ENCODE measurements at regions not wholly inside any gene's neighbourhood (a gene's known extent, or its start where the extent isn't known, plus 50 kb on each side); places are given as distances from the start of the nearest gene placed in this dataset.

DNA sequence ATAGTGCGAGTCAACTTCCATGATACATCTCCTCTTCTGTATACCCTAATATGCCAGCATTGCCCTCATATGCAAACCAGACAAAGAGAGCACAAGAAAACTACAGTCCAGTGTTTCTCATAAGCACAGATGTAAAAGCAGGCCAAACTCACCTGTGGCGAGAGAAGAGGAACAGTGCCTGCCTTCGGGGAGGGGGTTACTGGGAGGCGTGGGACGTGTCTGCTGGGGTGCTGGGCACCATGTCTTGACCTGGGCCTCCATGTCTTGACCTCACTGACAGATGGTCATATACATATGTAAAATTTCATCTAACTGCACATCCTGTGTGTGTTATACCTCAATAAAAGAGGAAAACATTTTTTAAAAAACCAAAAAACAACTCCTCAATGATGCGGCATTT is 159.3 kb upstream of the PPP1R26 start:
- Histone ChIP-seq H3K4me3 (no peak overlapping the region), H3K27ac (no peak overlapping the region)
- TF ChIP-seq, protein P1, sequence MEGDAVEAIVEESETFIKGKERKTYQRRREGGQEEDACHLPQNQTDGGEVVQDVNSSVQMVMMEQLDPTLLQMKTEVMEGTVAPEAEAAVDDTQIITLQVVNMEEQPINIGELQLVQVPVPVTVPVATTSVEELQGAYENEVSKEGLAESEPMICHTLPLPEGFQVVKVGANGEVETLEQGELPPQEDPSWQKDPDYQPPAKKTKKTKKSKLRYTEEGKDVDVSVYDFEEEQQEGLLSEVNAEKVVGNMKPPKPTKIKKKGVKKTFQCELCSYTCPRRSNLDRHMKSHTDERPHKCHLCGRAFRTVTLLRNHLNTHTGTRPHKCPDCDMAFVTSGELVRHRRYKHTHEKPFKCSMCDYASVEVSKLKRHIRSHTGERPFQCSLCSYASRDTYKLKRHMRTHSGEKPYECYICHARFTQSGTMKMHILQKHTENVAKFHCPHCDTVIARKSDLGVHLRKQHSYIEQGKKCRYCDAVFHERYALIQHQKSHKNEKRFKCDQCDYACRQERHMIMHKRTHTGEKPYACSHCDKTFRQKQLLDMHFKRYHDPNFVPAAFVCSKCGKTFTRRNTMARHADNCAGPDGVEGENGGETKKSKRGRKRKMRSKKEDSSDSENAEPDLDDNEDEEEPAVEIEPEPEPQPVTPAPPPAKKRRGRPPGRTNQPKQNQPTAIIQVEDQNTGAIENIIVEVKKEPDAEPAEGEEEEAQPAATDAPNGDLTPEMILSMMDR (IDR thresholded peaks at IDR 0.05), result no peak
- peak; percentile 55 for DNase-seq (ENCODE audit: low spot score)

DNA sequence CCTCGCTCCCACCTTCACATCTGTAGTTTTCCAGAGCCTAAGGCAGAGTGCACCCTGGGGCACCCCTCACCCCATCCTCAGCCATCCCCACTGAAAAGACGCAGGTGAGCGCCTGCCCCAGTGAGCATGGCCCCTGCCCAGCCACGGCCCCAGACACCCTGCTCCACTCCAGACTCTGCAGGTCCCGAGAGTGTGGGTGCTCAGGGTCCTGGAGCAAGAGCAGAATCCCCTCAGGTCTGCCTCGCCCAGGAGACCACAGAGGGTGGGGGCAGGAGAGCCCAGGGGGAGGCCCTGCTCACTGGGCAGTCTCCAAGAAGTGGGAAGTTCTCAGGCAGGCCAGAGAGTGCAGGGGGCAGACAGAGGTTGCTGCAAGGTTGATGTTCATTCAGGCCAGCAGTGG is 158.6 kb upstream of the PPP1R26 start:
- TF ChIP-seq, protein P1 (IDR thresholded peaks at IDR 0.05), result no peak
- DNase-seq (ENCODE audit: low spot score), result peak; percentile 56
- Histone ChIP-seq H3K4me3 (no peak overlapping the region), H3K27ac (no peak overlapping the region)

DNA sequence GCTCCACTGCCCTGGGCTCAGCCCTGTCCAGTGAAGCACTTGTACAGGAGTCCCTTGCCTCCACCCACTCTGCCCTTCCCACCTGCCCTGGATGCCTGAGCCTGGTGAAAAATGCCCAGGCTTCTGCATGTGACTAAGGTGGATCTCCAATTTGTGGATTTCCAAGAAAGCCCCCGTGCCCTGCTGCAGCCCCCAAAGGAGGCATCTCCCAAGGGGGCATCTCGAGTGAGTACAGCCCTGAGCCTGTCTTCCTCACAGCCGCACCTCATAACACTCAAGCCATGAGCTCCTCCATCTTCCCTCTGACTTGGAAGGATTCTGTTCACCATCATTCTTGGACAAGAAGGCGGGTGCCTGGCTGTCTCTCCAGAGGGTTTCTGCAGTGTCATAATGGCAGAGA is 158.0 kb upstream of the PPP1R26 start:
- Histone ChIP-seq H3K27ac (no peak overlapping the region), H3K4me3 (no peak overlapping the region)
- peak; percentile 26 for DNase-seq (ENCODE audit: low spot score)
- TF ChIP-seq, protein P1 (IDR thresholded peaks at IDR 0.05), result no peak

DNA sequence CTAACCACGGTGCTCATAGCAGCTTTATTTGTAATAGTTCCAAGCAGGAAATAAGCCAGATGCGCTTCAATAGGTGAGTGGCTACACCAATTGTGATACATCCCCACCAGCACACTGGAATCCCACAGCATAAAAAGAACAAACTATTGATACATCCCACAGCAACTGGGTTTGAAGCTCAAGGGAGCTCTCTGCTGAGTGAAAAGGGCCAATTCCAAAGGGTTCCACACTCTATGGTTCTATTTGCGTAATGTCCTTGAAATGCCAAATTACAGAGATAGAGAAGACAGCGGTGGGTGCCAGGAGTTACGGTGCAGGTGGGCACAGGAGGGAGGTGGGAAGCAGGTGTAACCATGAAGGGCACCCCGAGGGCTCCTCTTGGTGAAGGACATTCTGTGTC is 155.3 kb upstream of the PPP1R26 start:
- Histone ChIP-seq H3K4me3 (no peak overlapping the region), H3K27ac (no peak overlapping the region)
- TF ChIP-seq, protein P1 (IDR thresholded peaks at IDR 0.05), result no peak
- DNase-seq (ENCODE audit: low spot score), result no peak

DNA sequence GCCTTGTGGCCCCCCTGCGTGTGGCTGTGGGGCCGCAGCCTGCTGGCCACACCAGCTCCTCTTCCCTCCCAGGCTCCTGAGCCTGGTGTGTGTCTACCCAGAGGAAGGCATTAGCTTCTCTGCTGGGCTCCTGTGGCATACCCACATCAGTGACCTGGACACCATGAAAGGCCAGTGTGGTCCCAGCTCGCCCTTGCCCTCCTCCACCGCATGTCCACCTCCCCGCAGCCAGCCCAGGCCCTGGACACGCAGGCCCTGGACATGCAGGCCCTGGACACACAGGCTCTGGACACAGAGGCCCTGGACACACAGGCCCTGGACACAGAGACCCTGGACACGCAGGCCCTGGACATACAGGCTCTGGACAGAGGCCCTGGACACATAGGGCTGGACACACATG is 153.4 kb upstream of the PPP1R26 start:
- DNase-seq (ENCODE audit: low spot score), result peak; percentile 65
- Histone ChIP-seq H3K4me3 (no peak overlapping the region), H3K27ac (no peak overlapping the region)
- TF ChIP-seq, protein P1 (IDR thresholded peaks at IDR 0.05), result no peak

DNA sequence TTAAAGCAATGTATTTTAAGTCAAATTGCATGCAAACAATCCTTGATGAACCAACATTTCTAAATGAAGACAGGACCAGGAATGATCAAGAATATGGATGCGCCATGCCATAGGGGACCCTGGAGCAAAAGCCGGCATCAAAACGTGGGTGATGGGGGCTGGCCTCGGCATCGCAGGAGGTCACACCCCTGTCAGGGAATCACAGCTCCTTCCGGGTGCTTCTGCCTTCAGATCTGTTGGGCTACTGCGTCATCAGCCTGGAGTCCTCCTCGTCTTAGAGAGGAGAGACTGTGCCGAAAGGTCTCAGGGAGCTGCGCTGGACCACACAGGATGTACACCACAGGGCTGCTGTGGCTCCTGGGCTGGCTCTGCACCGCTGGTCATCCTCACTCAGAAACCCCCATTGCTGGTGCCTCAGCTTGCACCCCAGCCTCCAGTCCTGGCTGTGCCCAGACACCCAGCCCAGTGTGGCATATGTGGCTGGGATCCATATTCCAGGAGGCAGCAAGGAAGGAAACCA is 152.9 kb upstream of the PPP1R26 start:
- Histone ChIP-seq H3K4me3 (no peak overlapping the region), H3K27ac (no peak overlapping the region)
- TF ChIP-seq, protein P1 (IDR thresholded peaks at IDR 0.05), result no peak
- DNase-seq (ENCODE audit: low spot score), result no peak

DNA sequence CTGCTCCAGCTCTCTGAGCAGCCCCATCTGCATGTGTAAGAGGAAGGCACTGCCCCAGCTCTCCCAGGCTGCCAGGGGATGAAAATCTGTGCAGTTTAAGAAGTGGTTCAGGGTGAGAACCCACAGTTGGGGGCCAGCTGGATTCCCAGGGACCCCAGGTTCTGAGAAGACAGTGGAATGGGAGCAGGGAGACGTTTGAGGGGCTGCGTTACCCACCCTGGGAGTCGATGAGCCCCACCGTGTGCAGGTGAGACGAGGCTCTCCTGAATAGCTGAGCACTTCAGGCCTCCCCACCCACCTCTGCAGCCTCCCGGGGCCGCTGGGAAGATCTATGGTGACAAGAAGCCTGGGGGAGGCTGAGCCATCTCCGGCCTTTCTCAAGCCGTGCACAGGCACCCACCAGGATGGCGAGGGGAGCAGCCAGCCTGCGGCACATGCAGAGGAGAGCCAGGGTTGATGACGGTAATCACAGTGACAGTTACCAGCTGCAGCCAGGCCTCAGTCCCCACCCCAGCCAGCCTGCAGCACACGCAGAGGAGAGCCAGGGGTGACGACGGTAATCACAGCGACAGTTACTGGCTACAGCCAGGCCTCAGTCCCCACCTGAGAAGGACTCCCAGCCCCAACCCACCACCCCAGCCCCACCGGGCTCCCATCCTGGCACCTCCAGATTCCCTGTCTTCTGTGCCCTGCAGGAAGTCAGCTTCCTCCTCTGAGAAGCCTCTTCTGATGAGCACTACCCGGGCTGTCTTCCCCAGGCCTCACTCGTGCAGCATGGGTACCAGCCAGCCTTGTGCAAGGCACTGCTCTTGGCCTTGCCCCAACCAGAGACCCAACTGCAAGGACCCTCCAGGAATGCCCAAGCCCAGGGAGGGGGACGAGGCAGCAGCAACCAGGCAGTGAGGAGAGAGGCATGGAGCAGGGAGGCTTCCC is 150.8 kb upstream of the PPP1R26 start:
- no peak overlapping the region for H3K4me3 ChIP-seq
- H3K27ac ChIP-seq, result no peak overlapping the region
- TF ChIP-seq, protein P1 (IDR thresholded peaks at IDR 0.05), result no peak
- DNase-seq (ENCODE audit: low spot score), result peak; percentile 64

Measured in coronary artery (tissue), 2 donors.